ENCODE measurements at regions not wholly inside any gene's neighbourhood (a gene's known extent, or its start where the extent isn't known, plus 50 kb on each side); places are given as distances from the start of the nearest gene placed in this dataset.

DNA sequence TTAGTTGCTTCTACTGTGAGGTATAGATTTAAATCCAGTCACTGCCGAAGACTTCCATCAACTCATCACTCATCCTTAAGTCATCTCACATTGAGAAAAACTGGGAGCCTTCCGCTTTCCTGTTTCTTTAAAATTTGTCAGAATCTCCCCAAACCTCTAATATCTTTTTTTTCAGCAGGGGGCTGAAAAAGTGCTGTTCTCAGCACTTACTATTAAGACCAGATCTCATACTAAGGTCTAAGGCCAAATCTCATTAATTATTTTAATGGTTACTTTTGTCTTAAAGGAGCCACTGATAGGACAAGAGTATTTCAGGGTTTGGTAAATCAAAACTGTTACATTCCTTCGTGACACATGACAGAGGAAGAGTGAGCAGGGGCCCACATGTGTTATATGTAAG, 134.6 kb upstream of the PRSS3 start:
- H3K27me3 ChIP-seq (ENCODE audit: insufficient read depth, low read length): no peaks in the 10 kb centered on the region
- Mint-ChIP-seq H3K4me3 (no peak overlapping the region), H3K4me1 (no peaks in the 10 kb centered on the region), H3K27me3 (ENCODE audit: low read depth) (peaks cover 28% of the 10 kb centered on the region), H3K9me3 (no peaks in the 10 kb centered on the region), H3K36me3 (ENCODE audit: insufficient read depth in 1 of 3, low read depth in 3 of 3) (no peaks in the 10 kb centered on the region), H3K27ac (no peak overlapping the region)
- TF ChIP-seq, protein P1, sequence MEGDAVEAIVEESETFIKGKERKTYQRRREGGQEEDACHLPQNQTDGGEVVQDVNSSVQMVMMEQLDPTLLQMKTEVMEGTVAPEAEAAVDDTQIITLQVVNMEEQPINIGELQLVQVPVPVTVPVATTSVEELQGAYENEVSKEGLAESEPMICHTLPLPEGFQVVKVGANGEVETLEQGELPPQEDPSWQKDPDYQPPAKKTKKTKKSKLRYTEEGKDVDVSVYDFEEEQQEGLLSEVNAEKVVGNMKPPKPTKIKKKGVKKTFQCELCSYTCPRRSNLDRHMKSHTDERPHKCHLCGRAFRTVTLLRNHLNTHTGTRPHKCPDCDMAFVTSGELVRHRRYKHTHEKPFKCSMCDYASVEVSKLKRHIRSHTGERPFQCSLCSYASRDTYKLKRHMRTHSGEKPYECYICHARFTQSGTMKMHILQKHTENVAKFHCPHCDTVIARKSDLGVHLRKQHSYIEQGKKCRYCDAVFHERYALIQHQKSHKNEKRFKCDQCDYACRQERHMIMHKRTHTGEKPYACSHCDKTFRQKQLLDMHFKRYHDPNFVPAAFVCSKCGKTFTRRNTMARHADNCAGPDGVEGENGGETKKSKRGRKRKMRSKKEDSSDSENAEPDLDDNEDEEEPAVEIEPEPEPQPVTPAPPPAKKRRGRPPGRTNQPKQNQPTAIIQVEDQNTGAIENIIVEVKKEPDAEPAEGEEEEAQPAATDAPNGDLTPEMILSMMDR (conservative IDR thresholded peaks at IDR 0.05): no peak
- no peak overlapping the region for H2AFZ ChIP-seq (ENCODE audit: low read length)
- no peaks in the 10 kb centered on the region for H4K20me1 ChIP-seq (ENCODE audit: control insufficient read depth, insufficient read depth, insufficient read length)
- no peak overlapping the region for H3T11ph ChIP-seq (ENCODE audit: low read length)
- no peak overlapping the region for H2BK5ac ChIP-seq (ENCODE audit: insufficient read length, low read length)
- H3K23ac ChIP-seq (ENCODE audit: insufficient read length, low read depth, low read length): no peak overlapping the region
- H3K4me1 ChIP-seq (ENCODE audit: insufficient read depth, low read length): no peaks in the 10 kb centered on the region
- no peak overlapping the region for H2BK12ac ChIP-seq (ENCODE audit: insufficient read length, low read depth, low read length)
- no peak overlapping the region for H2BK20ac ChIP-seq (ENCODE audit: low read depth, low read length, poor library complexity, severe bottlenecking)
- no peaks in the 10 kb centered on the region for H3K23me2 ChIP-seq (ENCODE audit: insufficient read length, low read depth, low read length, poor library complexity, severe bottlenecking)
- no peak overlapping the region for H3K4ac ChIP-seq (ENCODE audit: low read depth, low read length)
- H4K8ac ChIP-seq (replicated peaks; ENCODE audit: insufficient read length, low read depth, low read length): no peak overlapping the region
- no CpG with 5 or more reads among the region's 3 CpGs for WGBS (ENCODE audit: extremely low coverage, insufficient read length, low lambda C conversion rate)
- H2BK120ac ChIP-seq (ENCODE audit: low read depth, low read length, poor library complexity, severe bottlenecking): no peak overlapping the region
- no peak overlapping the region for H3K56ac ChIP-seq (ENCODE audit: insufficient read length, low read depth, low read length)
- no peak overlapping the region for H2BK15ac ChIP-seq (ENCODE audit: low read depth, low read length)
- no peaks in the 10 kb centered on the region for H3K79me1 ChIP-seq (ENCODE audit: insufficient read depth, low read depth, low read length, poor library complexity, severe bottlenecking)
- H3K4me2 ChIP-seq (ENCODE audit: insufficient read depth, insufficient read length, low read length): no peak overlapping the region
- H4K5ac ChIP-seq (ENCODE audit: insufficient read length, low read depth, low read length): no peak overlapping the region
- H3K9ac ChIP-seq (ENCODE audit: extremely low read depth, insufficient read length, low read length): no peak overlapping the region
- no peaks in the 10 kb centered on the region for H3K79me2 ChIP-seq (ENCODE audit: insufficient read depth, low read length)
- DNase-seq: no peak
- no peak overlapping the region for H3K18ac ChIP-seq (ENCODE audit: insufficient read length, low read depth, low read length)
- H2AK5ac ChIP-seq (ENCODE audit: insufficient read length, low read length): no peak overlapping the region
- no peak overlapping the region for H3K27ac ChIP-seq (ENCODE audit: insufficient read length, low read depth, low read length)
- no peak overlapping the region for H3K14ac ChIP-seq (ENCODE audit: insufficient read depth, low read length)
- H3K9me3 ChIP-seq (ENCODE audit: control insufficient read depth, low read depth, low read length): no peaks in the 10 kb centered on the region
- no peak overlapping the region for H4K91ac ChIP-seq (ENCODE audit: insufficient read length, low read depth, low read length)
